ENCODE measurements at regions not wholly inside any gene's neighbourhood (a gene's known extent, or its start where the extent isn't known, plus 50 kb on each side); places are given as distances from the start of the nearest gene placed in this dataset.

GRCh38 chr2:37842732-37843440 is 82.2 kb upstream of the RMDN2 start:
- TF ChIP-seq POLR2A (IDR thresholded peaks at IDR 0.05; ENCODE audit: low read depth, low read length) (no peak), TAF1 (IDR thresholded peaks at IDR 0.05; ENCODE audit: borderline replicate concordance, low read depth, low read length) (no peak)

Measured in GM12892 (cell line).